Memory B cell (primary cell): ENCODE measurements at regions not wholly inside any gene's neighbourhood (a gene's known extent, or its start where the extent isn't known, plus 50 kb on each side); places are given as distances from the start of the nearest gene placed in this dataset.

Source experiments
- ATAC-seq: fragments of 150-1000 bp; cut with Tn5 transposase; 2 replicates; pipeline ENCODE4 v1.10.0; 2021; ENCODE audit warnings: low read depth, mild to moderate bottlenecking, moderate library complexity
- DNase-seq, 2 donors: peaks; one replicate each; pipeline ENCODE4 v3.0.0; 2022; ENCODE audit warnings: low spot score in 2 of 2
- H3K27ac Mint-ChIP-seq: one replicate; pipeline ENCODE4 v1.8.0; 2022; ENCODE audit warnings: mild to moderate bottlenecking, moderate library complexity, mixed read lengths
- H3K27me3 Mint-ChIP-seq: one replicate; pipeline ENCODE4 v1.8.0; 2022; ENCODE audit warnings: mixed read lengths
- H3K36me3 Mint-ChIP-seq: one replicate; pipeline ENCODE4 v1.8.0; 2022; ENCODE audit warnings: mild to moderate bottlenecking, mixed read lengths
- H3K4me1 Mint-ChIP-seq: one replicate; pipeline ENCODE4 v1.8.0; 2022; ENCODE audit warnings: mixed read lengths
- H3K4me3 Mint-ChIP-seq: one replicate; pipeline ENCODE4 v1.8.0; 2022; ENCODE audit warnings: mild to moderate bottlenecking, moderate library complexity, mixed read lengths
- H3K9me3 Mint-ChIP-seq: one replicate; pipeline ENCODE4 v1.8.0; 2022; ENCODE audit warnings: mixed read lengths

- Mint-ChIP-seq H3K4me3 (no peak overlapping the region), H3K36me3 (no peaks in the 10 kb centered on the region), H3K4me1 (no peaks in the 10 kb centered on the region), H3K27me3 (no peaks in the 10 kb centered on the region), H3K9me3 (no peaks in the 10 kb centered on the region), H3K27ac (no peak overlapping the region)
- DNase-seq: no peak
- ATAC-seq: no peak
Measured at GRCh38 chr1:88009916-88010315, 674.2 kb upstream of the PKN2 start.

GRCh38 chr1:88013485-88013884, 670.6 kb upstream of the PKN2 start:
- ATAC-seq (no peak), DNase-seq (no peak)
- no peak overlapping the region for H3K27ac Mint-ChIP-seq
- no peaks in the 10 kb centered on the region for H3K36me3 Mint-ChIP-seq
- no peak overlapping the region for H3K4me3 Mint-ChIP-seq
- no peaks in the 10 kb centered on the region for H3K27me3 Mint-ChIP-seq
- no peaks in the 10 kb centered on the region for H3K9me3 Mint-ChIP-seq
- H3K4me1 Mint-ChIP-seq: no peaks in the 10 kb centered on the region

GRCh38 chr1:88014131-88014530, 669.9 kb upstream of the PKN2 start:
- DNase-seq (no peak), ATAC-seq (no peak)
- Mint-ChIP-seq H3K36me3 (no peaks in the 10 kb centered on the region), H3K27ac (no peak overlapping the region), H3K27me3 (no peaks in the 10 kb centered on the region), H3K4me1 (no peaks in the 10 kb centered on the region), H3K9me3 (no peaks in the 10 kb centered on the region), H3K4me3 (no peak overlapping the region)

GRCh38 chr1:88016947-88017346, 667.1 kb upstream of the PKN2 start:
- ATAC-seq (no peak), DNase-seq (no peak)
- Mint-ChIP-seq H3K27me3 (no peaks in the 10 kb centered on the region), H3K4me1 (no peaks in the 10 kb centered on the region), H3K36me3 (no peaks in the 10 kb centered on the region), H3K9me3 (no peaks in the 10 kb centered on the region), H3K4me3 (no peak overlapping the region), H3K27ac (no peak overlapping the region)

- no peak overlapping the region for H3K4me3 Mint-ChIP-seq
- peaks cover 7% of the 10 kb centered on the region for H3K27me3 Mint-ChIP-seq
- no peak for ATAC-seq
- no peaks in the 10 kb centered on the region for H3K4me1 Mint-ChIP-seq
- H3K27ac Mint-ChIP-seq: no peak overlapping the region
- no peaks in the 10 kb centered on the region for H3K9me3 Mint-ChIP-seq
- no peaks in the 10 kb centered on the region for H3K36me3 Mint-ChIP-seq
- no peak for DNase-seq
Measured at GRCh38 chr1:88021529-88021928, 662.5 kb upstream of the PKN2 start.

GRCh38 chr1:88022516-88022915, 661.6 kb upstream of the PKN2 start:
- Mint-ChIP-seq H3K4me1 (no peaks in the 10 kb centered on the region), H3K27me3 (peaks cover 13% of the 10 kb centered on the region), H3K27ac (no peak overlapping the region), H3K36me3 (no peaks in the 10 kb centered on the region), H3K4me3 (no peak overlapping the region), H3K9me3 (no peaks in the 10 kb centered on the region)
- DNase-seq (no peak), ATAC-seq (no peak)

- DNase-seq (no peak), ATAC-seq (no peak)
- Mint-ChIP-seq H3K36me3 (no peaks in the 10 kb centered on the region), H3K9me3 (no peaks in the 10 kb centered on the region), H3K27ac (no peak overlapping the region), H3K27me3 (peaks cover 13% of the 10 kb centered on the region), H3K4me3 (no peak overlapping the region), H3K4me1 (no peaks in the 10 kb centered on the region)
Measured at GRCh38 chr1:88029142-88029541, 654.9 kb upstream of the PKN2 start.

- Mint-ChIP-seq H3K4me1 (no peaks in the 10 kb centered on the region), H3K9me3 (no peaks in the 10 kb centered on the region), H3K4me3 (no peak overlapping the region), H3K27me3 (peaks cover 13% of the 10 kb centered on the region), H3K27ac (no peak overlapping the region), H3K36me3 (no peaks in the 10 kb centered on the region)
- no peak for ATAC-seq
- DNase-seq: no peak
Measured at GRCh38 chr1:88029899-88030298, 654.2 kb upstream of the PKN2 start.

GRCh38 chr1:88035578-88035977, 648.5 kb upstream of the PKN2 start:
- DNase-seq (no peak), ATAC-seq (no peak)
- Mint-ChIP-seq H3K27me3 (peaks cover 2% of the 10 kb centered on the region), H3K4me3 (no peak overlapping the region), H3K27ac (no peak overlapping the region), H3K36me3 (peaks cover 3% of the 10 kb centered on the region), H3K9me3 (peaks cover 7% of the 10 kb centered on the region), H3K4me1 (no peaks in the 10 kb centered on the region)

GRCh38 chr1:88036345-88037014, 647.6 kb upstream of the PKN2 start:
- no peaks in the 10 kb centered on the region for H3K4me1 Mint-ChIP-seq
- peaks cover 2% of the 10 kb centered on the region for H3K27me3 Mint-ChIP-seq
- H3K4me3 Mint-ChIP-seq: no peak overlapping the region
- no peak overlapping the region for H3K27ac Mint-ChIP-seq
- H3K9me3 Mint-ChIP-seq: peaks cover 10% of the 10 kb centered on the region
- ATAC-seq (no peak), DNase-seq (no peak)
- H3K36me3 Mint-ChIP-seq: peaks cover 3% of the 10 kb centered on the region

- Mint-ChIP-seq H3K4me3 (no peak overlapping the region), H3K36me3 (peaks cover 3% of the 10 kb centered on the region), H3K27ac (no peak overlapping the region), H3K4me1 (no peaks in the 10 kb centered on the region), H3K9me3 (peaks cover 10% of the 10 kb centered on the region), H3K27me3 (peaks cover 2% of the 10 kb centered on the region)
- no peak for DNase-seq
- no peak for ATAC-seq
Measured at GRCh38 chr1:88039240-88039639, 644.8 kb upstream of the PKN2 start.

- H3K4me3 Mint-ChIP-seq: no peak overlapping the region
- peaks cover 3% of the 10 kb centered on the region for H3K36me3 Mint-ChIP-seq
- no peak for DNase-seq
- peaks cover 8% of the 10 kb centered on the region for H3K9me3 Mint-ChIP-seq
- ATAC-seq: no peak
- no peaks in the 10 kb centered on the region for H3K4me1 Mint-ChIP-seq
- H3K27ac Mint-ChIP-seq: no peak overlapping the region
- H3K27me3 Mint-ChIP-seq: peaks cover 2% of the 10 kb centered on the region
Measured at GRCh38 chr1:88043834-88044233, 640.2 kb upstream of the PKN2 start.

- H3K9me3 Mint-ChIP-seq: no peaks in the 10 kb centered on the region
- H3K4me1 Mint-ChIP-seq: no peaks in the 10 kb centered on the region
- no peak overlapping the region for H3K4me3 Mint-ChIP-seq
- H3K36me3 Mint-ChIP-seq: no peaks in the 10 kb centered on the region
- DNase-seq (no peak), ATAC-seq (no peak)
- no peak overlapping the region for H3K27ac Mint-ChIP-seq
- H3K27me3 Mint-ChIP-seq: peaks cover 8% of the 10 kb centered on the region
Measured at GRCh38 chr1:88052167-88052566, 631.9 kb upstream of the PKN2 start.

GRCh38 chr1:88053065-88053464, 631.0 kb upstream of the PKN2 start:
- H3K36me3 Mint-ChIP-seq: no peaks in the 10 kb centered on the region
- no peaks in the 10 kb centered on the region for H3K4me1 Mint-ChIP-seq
- H3K9me3 Mint-ChIP-seq: no peaks in the 10 kb centered on the region
- H3K4me3 Mint-ChIP-seq: no peak overlapping the region
- no peak overlapping the region for H3K27ac Mint-ChIP-seq
- peaks cover 8% of the 10 kb centered on the region for H3K27me3 Mint-ChIP-seq
- no peak for DNase-seq
- ATAC-seq: no peak

GRCh38 chr1:88056881-88057280, 627.2 kb upstream of the PKN2 start:
- H3K27me3 Mint-ChIP-seq: peaks cover 4% of the 10 kb centered on the region
- ATAC-seq (no peak), DNase-seq (no peak)
- peaks cover 3% of the 10 kb centered on the region for H3K4me1 Mint-ChIP-seq
- H3K9me3 Mint-ChIP-seq: no peaks in the 10 kb centered on the region
- H3K36me3 Mint-ChIP-seq: no peaks in the 10 kb centered on the region
- no peak overlapping the region for H3K4me3 Mint-ChIP-seq
- no peak overlapping the region for H3K27ac Mint-ChIP-seq
